OCI-M2 (cell line): ENCODE measurements at regions not wholly inside any gene's neighbourhood (a gene's known extent, or its start where the extent isn't known, plus 50 kb on each side); places are given as distances from the start of the nearest gene placed in this dataset.
"Not testable (repeated sequence)": the region's sequence is repeated elsewhere in the genome, so short reads cannot be mapped to it uniquely, and the experiment has no call there.

Experiments
- DNase-seq: peaks from one replicate; lab custom pipeline; 2025; ENCODE audit not compliant: unreplicated experiment; lab: John Stamatoyannopoulos, UW

GRCh38 chr9:29060041-29060440, 1486.8 kb upstream of the C9orf72 start:
- no peak for DNase-seq

DNA sequence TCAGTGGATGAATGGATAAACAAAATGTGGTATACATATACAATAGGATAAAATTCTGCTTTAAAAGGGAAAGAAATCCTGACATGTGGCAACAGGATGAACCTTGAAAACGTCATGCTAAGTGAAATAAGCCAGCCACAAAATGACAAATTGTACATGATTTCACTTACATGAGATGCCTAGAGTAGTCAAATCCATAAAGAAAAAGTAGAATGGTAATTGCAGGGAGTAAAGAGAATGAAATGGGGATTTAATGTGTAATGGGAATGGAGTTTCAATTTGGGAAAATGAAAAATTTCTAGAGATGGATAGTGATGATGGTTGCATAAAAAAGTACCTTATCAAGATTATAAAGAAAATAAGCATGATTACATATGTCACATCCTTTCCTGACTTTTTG, 1489.2 kb upstream of the C9orf72 start:
- DNase-seq = no peak

DNA sequence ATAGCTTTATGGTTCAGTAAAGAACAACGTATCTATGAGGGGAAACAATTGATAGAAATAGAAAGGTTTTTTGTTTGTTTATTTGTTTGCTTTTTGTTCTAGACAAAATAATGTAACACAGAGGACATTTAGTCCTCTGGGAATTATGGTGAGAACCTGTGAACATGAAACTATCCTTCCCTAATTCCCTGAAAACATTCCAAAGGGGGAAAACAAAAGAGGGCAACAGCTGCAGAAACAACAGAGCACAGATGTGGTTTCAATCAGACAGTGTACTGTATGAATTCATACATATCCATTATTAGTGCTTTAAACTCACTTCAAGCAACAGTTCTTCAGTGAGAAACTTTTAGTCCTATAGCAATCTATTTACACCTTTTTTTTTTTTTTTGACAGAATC, 1489.8 kb upstream of the C9orf72 start:
- DNase-seq = no peak

GRCh38 chr9:29066141-29066640, 1492.9 kb upstream of the C9orf72 start:
- no peak for DNase-seq

DNA sequence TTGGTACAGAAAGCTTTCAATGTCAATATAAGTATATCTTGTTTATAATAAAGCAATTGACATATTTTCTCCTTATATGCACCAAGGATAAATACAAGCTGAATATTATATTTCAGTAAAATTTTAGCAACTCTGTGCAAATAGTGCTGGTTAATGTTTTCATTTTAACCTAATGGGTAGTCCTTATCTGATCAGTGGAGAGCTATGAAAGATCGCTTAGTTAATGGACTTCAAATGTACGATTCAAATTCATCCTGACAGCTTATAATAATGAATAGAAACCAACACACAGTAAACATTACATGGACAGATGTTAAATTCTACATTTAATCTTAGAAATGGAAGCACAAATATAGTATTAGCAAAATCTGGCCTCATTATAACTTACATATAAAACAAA, 1495.2 kb upstream of the C9orf72 start:
- no peak for DNase-seq

DNA sequence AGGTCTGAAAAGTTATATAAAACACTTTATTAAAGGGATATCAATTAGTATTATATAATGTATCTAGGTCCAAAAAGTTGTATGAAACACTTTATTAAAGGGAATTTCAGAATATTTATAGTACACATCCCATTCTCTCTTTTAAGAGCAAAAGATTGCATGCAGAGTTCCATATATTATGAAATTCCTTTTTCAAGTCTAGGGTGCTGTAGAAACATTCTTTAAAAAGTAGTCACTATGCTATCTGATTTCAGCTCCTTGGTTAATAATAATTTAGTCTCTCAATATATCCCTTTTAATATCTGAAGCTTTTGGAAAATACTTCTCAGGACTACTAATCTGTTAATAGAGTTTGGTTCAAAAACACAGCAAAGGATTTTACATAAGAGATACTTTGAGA, 1496.1 kb upstream of the C9orf72 start:
- no peak for DNase-seq

DNA sequence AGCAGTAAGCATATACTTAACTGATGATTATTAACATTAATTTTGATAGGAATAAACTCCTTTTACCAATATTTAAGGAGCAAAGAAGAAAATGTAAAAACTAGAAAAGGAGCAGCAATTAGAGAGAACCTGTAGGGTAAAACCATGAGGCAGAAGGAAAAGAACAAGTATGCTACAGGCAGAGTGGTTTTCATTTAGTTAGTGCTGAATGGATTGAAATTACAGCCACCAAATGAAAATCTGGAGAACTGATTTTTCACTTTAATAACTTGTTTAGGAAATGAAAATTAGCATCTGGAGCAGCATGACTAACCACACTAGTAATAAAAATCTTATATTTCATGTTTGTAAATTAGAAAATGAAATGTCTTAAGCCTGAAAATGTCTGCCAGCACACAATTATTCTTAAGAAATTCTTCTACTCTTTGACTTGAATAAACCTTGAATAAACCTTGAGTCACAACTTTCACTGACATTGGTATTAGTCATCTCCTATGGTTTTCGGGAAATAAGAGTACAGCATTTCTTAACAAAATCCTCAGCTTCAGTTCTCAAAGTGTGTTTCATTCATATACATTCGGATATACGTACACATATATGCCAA, 1504.9 kb upstream of the C9orf72 start:
- DNase-seq = no peak

- no peak for DNase-seq
Observed at GRCh38 chr9:29100762-29101161, 1527.5 kb upstream of the C9orf72 start.

DNA sequence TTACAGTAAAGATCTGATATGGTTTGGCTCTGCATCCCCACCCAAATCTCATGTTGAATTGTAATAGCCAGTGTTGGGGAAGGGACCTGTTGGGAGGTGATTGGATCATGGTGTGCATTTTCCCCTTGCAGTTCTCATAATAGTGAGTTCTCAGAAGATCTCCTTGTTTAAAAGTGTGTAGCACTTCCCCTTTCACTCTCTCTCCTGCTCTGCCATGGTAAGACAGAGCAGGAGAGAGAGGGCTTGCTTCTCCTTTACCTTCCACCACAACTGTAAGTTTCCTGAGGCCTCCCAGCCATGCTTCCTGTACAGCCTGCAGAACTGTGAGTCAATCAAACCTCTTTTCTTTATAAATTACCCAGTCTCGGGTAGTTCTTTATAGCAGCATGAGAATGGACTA, 1530.9 kb upstream of the C9orf72 start:
- DNase-seq = not testable (repeated sequence)

GRCh38 chr9:29118555-29118954, 1545.3 kb upstream of the C9orf72 start:
- no peak for DNase-seq

DNA sequence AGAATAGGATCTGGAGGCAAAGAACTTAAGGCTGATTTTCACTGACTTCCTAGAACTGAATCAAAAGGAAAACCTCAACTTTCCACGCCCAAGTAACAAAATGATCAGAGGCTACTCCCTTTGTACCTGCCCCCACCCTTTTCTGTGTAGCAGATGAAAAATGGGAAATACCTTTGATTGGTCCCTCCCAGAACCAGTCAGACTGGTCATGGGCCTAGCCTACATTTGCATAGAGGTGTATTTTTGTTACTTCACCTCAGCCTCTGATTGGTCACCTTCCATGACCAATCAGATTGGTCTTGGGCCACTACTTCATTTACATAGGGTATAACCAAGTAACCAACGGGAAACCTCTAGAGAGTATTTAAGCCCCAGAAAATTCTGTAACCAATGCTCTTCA, 1553.5 kb upstream of the C9orf72 start:
- no peak for DNase-seq

DNA sequence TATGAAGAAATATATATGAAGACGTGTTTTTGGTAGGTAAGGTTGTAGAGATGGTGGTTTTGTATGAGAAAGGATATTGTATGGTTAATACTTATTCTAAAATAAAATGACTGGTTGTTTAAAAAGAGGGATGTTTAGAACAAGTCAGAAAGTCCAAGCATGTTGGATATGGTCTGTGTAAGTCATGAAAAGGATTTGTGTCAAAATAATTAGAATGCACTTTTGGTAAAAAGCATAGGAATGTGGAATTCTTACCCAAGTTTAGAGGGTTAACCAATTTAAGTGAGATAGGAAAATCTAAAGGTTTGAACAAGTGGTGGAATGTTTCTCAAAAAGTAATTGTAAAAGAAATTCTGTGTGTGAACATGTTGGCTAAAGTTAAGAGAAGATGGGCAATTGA, 1556.5 kb upstream of the C9orf72 start:
- DNase-seq = no peak

DNA sequence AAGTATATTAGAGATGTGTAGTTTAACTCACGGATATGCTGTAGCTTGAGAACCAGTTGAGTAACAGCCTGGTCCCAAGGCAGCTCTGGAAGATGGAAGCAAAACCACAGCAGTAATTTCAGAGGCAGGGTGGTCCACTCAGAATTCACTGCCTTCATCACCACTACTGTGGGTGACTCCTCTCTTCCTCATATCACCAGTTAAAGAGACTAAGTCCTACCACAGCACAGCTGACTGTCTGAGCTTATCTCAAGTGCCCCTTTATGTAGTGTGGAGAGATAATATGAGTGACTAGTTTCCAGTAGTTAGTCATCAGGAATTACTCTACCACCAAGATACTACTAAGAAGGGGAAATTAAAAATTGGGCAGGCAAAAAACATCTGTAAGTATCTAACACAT, 1571.2 kb upstream of the C9orf72 start:
- peak; percentile 6 for DNase-seq

DNA sequence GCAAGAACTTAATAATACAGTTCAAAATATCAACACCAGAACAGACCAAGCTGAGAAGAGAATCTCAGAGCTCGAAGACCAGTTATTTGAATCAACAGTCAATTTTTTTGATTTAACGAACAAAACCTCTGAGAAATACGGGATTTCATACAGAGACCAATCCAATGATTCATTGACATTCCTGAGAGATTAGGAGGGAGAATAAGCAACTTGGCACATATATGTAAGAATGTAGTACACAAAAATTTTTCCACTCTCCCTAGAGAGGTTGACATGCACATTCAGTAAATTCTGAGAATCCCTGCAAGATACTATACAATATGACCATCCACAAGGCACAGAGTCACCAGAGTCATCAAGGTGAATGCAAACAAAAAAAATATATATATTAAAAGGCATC, 1577.3 kb upstream of the C9orf72 start:
- DNase-seq = no peak

DNA sequence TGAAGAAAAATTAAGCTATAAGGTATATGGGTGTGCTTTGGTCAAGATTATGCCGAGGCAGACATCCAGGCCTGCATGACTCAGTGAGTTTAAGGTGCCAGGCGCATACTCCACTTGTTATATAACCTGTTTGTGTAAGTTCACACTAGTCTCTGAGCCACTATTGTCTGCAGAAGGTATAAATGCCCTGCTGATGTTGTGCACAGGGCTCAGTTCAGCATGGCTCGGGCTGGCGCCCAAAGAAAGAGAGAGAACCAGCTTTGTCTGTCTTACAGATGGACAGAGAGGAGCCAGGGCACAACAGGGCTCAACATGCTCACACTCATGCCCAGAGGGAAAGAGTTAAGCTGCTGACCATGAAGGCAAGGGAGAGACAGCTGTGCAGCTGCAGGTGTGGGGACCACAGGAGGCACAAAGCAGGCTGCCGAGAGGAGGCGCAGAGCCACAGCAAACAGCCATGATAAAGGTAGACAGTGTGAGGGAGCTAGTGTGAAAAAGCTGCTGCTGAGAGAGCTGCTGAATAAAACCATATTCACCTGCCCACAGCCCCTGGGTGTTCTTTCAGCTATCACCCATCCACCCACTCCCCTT, 1587.6 kb upstream of the C9orf72 start:
- DNase-seq = no peak

GRCh38 chr9:29174136-29174535, 1600.9 kb upstream of the C9orf72 start:
- no peak for DNase-seq

- DNase-seq = no peak
Observed at GRCh38 chr9:29176231-29176630, 1603.0 kb upstream of the C9orf72 start.

DNA sequence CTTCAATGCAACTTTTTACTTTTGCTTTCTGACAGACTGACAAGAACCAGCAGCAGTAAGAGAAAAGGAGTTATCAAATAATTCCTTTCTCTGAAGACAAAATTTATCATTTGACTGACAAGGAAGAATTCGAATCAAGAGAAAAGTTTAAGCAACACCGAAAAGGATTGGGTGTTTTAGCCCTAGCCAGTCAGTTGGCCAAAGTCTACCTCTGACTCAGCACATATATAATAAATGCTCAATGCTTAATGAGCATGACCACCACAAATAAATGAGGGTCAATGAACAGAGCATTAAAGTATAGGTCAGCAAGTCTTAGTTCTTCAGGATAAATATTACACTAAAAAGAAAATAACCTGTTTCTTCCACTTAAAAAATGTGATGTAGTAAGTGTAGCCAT, 1603.5 kb upstream of the C9orf72 start:
- DNase-seq = no peak

DNA sequence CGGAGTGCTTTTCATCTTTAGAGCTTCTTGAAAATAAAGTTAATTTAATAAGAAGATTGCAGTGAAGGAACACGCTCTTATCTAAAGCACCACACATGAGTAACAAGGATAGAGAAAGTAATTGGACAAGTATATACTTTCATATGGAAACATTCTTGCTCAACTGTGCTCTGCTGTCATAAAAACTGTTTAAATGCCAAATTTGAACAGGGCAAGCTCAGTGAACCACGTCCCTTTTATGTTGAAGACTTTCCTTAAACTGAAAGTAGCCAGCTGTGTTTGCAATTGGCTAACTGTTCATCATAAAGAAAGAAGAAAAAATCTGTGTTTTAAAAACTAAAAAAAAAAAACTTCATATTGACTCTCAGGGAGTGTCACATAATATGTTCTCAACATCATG, 1610.7 kb upstream of the C9orf72 start:
- no peak for DNase-seq

- not testable (repeated sequence) for DNase-seq
Observed at GRCh38 chr9:29188771-29189170, 1615.5 kb upstream of the C9orf72 start.

GRCh38 chr9:29189221-29189620, 1615.9 kb upstream of the C9orf72 start:
- not testable (repeated sequence) for DNase-seq

GRCh38 chr9:29198861-29199260, 1625.6 kb upstream of the C9orf72 start:
- no peak for DNase-seq

- no peak for DNase-seq
Observed at GRCh38 chr9:29199975-29200374, 1626.7 kb upstream of the C9orf72 start.
